HepG2 (cell line): ENCODE measurements at regions not wholly inside any gene's neighbourhood (a gene's known extent, or its start where the extent isn't known, plus 50 kb on each side); places are given as distances from the start of the nearest gene placed in this dataset.
A peak's percentile ranks its signal among the peaks of the same experiment; 100 is the strongest.

Experiments used
- ATAC-seq: fragments of 200-7000 bp; cut with Tn5 transposase; 3 replicates; pipeline ENCODE4 v1.9.1; 2020; ENCODE audit warnings: mild to moderate bottlenecking, moderate library complexity
- BruUV-seq: library from RNA; stranded (reverse); fragments of 400-500 nt; replicated peaks from 2 replicates; lab custom pipeline; 2021; lab: Mats Ljungman, UMichigan
- CTCF ChIA-PET: fragments of 300-600 bp; formaldehyde crosslinking; extraction: SDS; loops from one replicate; lab custom pipeline; 2021; ENCODE audit warnings: low total read pairs, inconsistent platforms, low intra/inter-chr PET ratio; lab: Yijun Ruan, JAX
- POLR2A ChIA-PET: fragments of 350-600 bp; sonication (Branson Sonifier 250); formaldehyde crosslinking; loops from one replicate; lab custom pipeline; 2020; ENCODE audit warnings: antibody characterized with exemption, inconsistent platforms; lab: Yijun Ruan, JAX
- DNase-seq: peaks from one replicate; pipeline ENCODE4 v3.0.0-alpha.2; 2015; ENCODE audit warnings: low spot score
- FAIRE-seq: peaks from 3 replicates; lab custom pipeline; 2011; peaks lifted over from hg19 to GRCh38; lab: Jason Lieb, UNC
- H2AFZ ChIP-seq: one replicate; pipeline ENCODE4 v1.6.1; 2011; ENCODE audit warnings: low read length, inconsistent platforms
- H3K27ac ChIP-seq: fragments of 300-600 bp; 3 replicates; pipeline ENCODE4 v1.8.0; 2011; ENCODE audit warnings: mixed run types, mild to moderate bottlenecking, mixed read lengths, low read length, inconsistent platforms; ENCODE audit not compliant: insufficient read depth; ENCODE audit errors: extremely low read length
- H3K27me3 ChIP-seq, 2 experiments: fragments of 200-600 bp in 1 of 2; 2 replicates in 1 of 2; 3 replicates in 1 of 2; pipeline versions ENCODE4 v1.6.0 to v1.8.0; 2011; ENCODE audit warnings: low read length in 2 of 2, mild to moderate bottlenecking in 2 of 2, moderate library complexity in 2 of 2, inconsistent platforms in 1 of 2; ENCODE audit not compliant: insufficient read depth in 2 of 2, control insufficient read depth in 1 of 2
- H3K36me3 ChIP-seq, 2 experiments: fragments of 200-600 bp in 1 of 2; replicated peaks in 1 of 2; 2 replicates in 1 of 2; 3 replicates in 1 of 2; pipeline versions ENCODE4 v1.5.1 to v1.8.0; 2011; ENCODE audit warnings: low read length in 2 of 2, inconsistent platforms in 1 of 2; ENCODE audit not compliant: insufficient read depth in 2 of 2, control insufficient read depth in 1 of 2
- H3K4me1 ChIP-seq: 2 replicates; pipeline ENCODE4 v1.5.1; 2012; ENCODE audit warnings: low read length, inconsistent platforms; ENCODE audit not compliant: insufficient read depth
- H3K4me2 ChIP-seq: 2 replicates; pipeline ENCODE4 v1.6.0; 2011; ENCODE audit warnings: low read depth, low read length, inconsistent platforms
- H3K4me3 ChIP-seq, 3 experiments: fragments of 200-600 bp in 1 of 3; sonication (generic), shearing (Covaris generic) in 1 of 3; replicated peaks in 1 of 3; 2 replicates each; pipeline ENCODE4 v1.5.1; 2011 to 2016; ENCODE audit warnings: low read length in 3 of 3, inconsistent platforms in 2 of 3, low read depth in 2 of 3, mild to moderate bottlenecking in 2 of 3, control low read depth in 1 of 3, mixed read lengths in 1 of 3; ENCODE audit not compliant: insufficient read depth in 1 of 3
- H3K79me2 ChIP-seq: one replicate; pipeline ENCODE4 v1.6.1; 2011; ENCODE audit warnings: low read length, inconsistent platforms; ENCODE audit not compliant: insufficient read depth
- H3K9ac ChIP-seq: 2 replicates; pipeline ENCODE4 v1.6.0; 2011; ENCODE audit warnings: mild to moderate bottlenecking, low read depth, low read length, inconsistent platforms; ENCODE audit not compliant: insufficient read depth
- H3K9me3 ChIP-seq: 2 replicates; pipeline ENCODE4 v1.5.1; 2012; ENCODE audit warnings: mild to moderate bottlenecking, low read length
- H4K20me1 ChIP-seq: 2 replicates; pipeline ENCODE4 v1.6.0; 2011; ENCODE audit warnings: inconsistent platforms, mild to moderate bottlenecking, low read length, moderate library complexity; ENCODE audit not compliant: insufficient read depth
- CEBPB ChIP-seq: IDR thresholded peaks from 2 replicates; pipeline ENCODE4 v1.6.1; 2011; ENCODE audit warnings: low read depth, low read length, improper control_type of control experiment, borderline replicate concordance
- KDM1A ChIP-seq: IDR thresholded peaks from 2 replicates; pipeline ENCODE4 v1.6.1; 2016; ENCODE audit warnings: missing compliant biosample characterization
- PHF8 ChIP-seq: sonication (generic); formaldehyde crosslinking; IDR thresholded peaks from 2 replicates; pipeline ENCODE4 v1.5.0; 2020; ENCODE audit warnings: missing genetic modification reagents
- TCF7 ChIP-seq: sonication (generic); IDR thresholded peaks from 2 replicates; pipeline ENCODE4 v1.6.1; 2016; ENCODE audit warnings: antibody characterized with exemption, low read depth
- whole genome bisulfite sequencing: methylation state at CpG from one replicate; pipeline ENCODE4 v1.1.6; 2017; ENCODE audit warnings: low lambda C conversion rate; 5-methylcytosine and 5-hydroxymethylcytosine counted together
- in situ Hi-C: cut with HindIII; loops from 2 replicates; pipeline ENCODE4 v1.10.0; 2017; ENCODE audit warnings: low pct_unique_long_range_greater_than_20kb; ENCODE audit not compliant: extremely low pct_ligation_motif_present
- intact Hi-C: fragments of 100-400 bp; cut with micrococcal nuclease; formaldehyde crosslinking; loops from one replicate; pipeline ENCODE4 v1.10.0; 2022; ENCODE audit not compliant: unreplicated experiment

DNA sequence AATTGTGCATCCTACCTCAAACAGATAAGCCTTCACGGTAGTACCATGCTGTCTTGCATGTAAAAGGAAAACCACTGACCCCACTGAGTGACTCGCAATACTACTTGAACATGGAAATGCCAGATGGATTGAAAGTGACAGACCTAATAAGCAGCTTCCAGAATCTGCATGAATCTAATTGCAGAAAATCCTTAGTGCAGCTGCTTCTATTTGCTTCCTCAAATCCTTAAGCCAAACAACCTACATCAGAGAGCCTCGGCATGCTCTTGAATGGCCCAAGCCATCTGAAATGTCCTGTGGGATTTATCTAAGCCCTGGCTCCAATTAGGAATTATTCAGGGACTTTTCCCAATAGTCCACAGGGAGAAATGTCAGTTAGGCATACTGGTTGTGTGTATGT, 509.5 kb upstream of the CELF2 start (continued):
- no peak for TF ChIP-seq PHF8

DNA sequence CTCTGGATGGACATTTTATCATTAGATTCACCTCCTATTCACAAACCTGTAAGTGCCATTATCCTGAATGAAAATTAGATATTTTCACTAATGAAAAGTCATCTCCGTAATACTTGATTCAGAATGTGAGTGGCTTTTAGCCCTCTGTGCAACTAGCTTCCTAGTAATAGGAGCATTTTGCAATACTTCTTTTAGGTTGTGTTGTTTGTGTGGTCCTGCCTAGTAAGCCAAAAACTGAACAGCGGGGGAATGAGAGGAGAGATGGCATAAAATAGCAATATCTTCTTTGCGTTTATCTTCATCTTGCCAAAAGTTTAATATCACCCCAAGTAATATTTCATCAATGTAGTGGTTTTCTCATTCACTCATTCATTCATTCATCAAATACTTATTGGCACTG, 507.5 kb upstream of the CELF2 start:
- Histone ChIP-seq H3K4me1 (no peaks in the 10 kb centered on the region), H2AFZ (no peak overlapping the region), H3K36me3 (no peaks in the 10 kb centered on the region), H3K79me2 (no peaks in the 10 kb centered on the region), H3K9ac (no peak overlapping the region), H3K9me3 (peaks cover 91% of the 10 kb centered on the region), H3K27ac (no peak overlapping the region), H3K4me2 (no peak overlapping the region), H3K27me3 (no peaks in the 10 kb centered on the region), H3K4me3 (no peak overlapping the region), H4K20me1 (no peaks in the 10 kb centered on the region)
- BruUV-seq: no TSS peak
- FAIRE-seq: no peak
- CTCF ChIA-PET: no interaction called here
- intact Hi-C loops (no loop called here), in situ Hi-C loops (no loop called here)
- WGBS: 7% methylated on average over 3 of the region's 3 CpGs
- TF ChIP-seq CEBPB (peak; percentile 70; the same call in 1 of the 2 replicates), KDM1A (CRISPR knock-in tag) (no peak)
- POLR2A ChIA-PET: no interaction called here
- no peak for DNase-seq
- no peak for ATAC-seq

DNA sequence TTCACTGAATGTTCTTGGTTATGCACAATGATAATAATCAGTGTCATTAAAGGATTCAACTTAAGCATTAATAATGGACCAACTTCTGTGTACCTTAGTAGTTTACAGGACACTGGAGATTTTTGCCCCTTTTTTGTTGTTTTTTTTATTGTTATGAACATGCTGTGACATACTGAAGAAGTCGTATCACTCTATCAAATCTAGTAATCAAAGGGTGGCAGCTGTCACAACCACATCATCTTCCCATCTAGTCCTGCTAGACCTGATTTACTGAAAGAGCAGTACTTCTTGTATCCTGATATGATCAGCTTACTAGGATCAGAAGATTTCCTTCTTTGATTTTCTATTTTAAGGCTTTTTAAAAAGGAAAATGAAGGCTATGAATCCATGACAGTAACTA, 504.6 kb upstream of the CELF2 start:
- FAIRE-seq (no peak), ATAC-seq (no peak), DNase-seq (no peak)
- 0% methylated on average over 1 of the region's 1 CpG for whole genome bisulfite sequencing
- no peaks in the 10 kb centered on the region for H3K36me3 ChIP-seq
- ChIA-PET POLR2A (no interaction called here), CTCF (no interaction called here)
- in situ Hi-C loops (no loop called here), intact Hi-C loops (no loop called here)
- H3K9ac ChIP-seq: no peak overlapping the region
- H3K9me3 ChIP-seq: peaks cover 72% of the 10 kb centered on the region
- no peak overlapping the region for H3K4me3 ChIP-seq
- no TSS peak for BruUV-seq
- no peaks in the 10 kb centered on the region for H3K4me1 ChIP-seq
- H3K79me2 ChIP-seq: no peaks in the 10 kb centered on the region
- no peak overlapping the region for H3K4me2 ChIP-seq
- H4K20me1 ChIP-seq: no peaks in the 10 kb centered on the region
- H3K27me3 ChIP-seq: no peaks in the 10 kb centered on the region
- H3K27ac ChIP-seq: no peak overlapping the region
- no peak overlapping the region for H2AFZ ChIP-seq
- no peak for TF ChIP-seq TCF7
